Naive B cell (primary cell): ENCODE measurements at regions not wholly inside any gene's neighbourhood (a gene's known extent, or its start where the extent isn't known, plus 50 kb on each side); places are given as distances from the start of the nearest gene placed in this dataset.

Source experiments
- ATAC-seq, 2 donors: fragments of 150-1000 bp; cut with Tn5 transposase; 2 replicates each; pipeline ENCODE4 v1.10.0; 2021; ENCODE audit warnings: low read depth in 2 of 2, mild to moderate bottlenecking in 2 of 2, moderate library complexity in 2 of 2
- DNase-seq: peaks from one replicate; pipeline ENCODE4 v3.0.0; 2022
- H3K27ac Mint-ChIP-seq, 6 donors: one replicate each; pipeline ENCODE4 v1.8.0; 2020 to 2022; ENCODE audit warnings: mild to moderate bottlenecking in 6 of 6, mixed read lengths in 6 of 6, moderate library complexity in 5 of 6, inconsistent platforms in 2 of 6
- H3K27me3 Mint-ChIP-seq, 3 donors: one replicate each; pipeline ENCODE4 v1.8.0; 2021 to 2022; ENCODE audit warnings: mixed read lengths in 3 of 3, mild to moderate bottlenecking in 1 of 3
- H3K36me3 Mint-ChIP-seq, 2 donors: one replicate each; pipeline ENCODE4 v1.8.0; 2020 to 2022; ENCODE audit warnings: mixed read lengths in 2 of 2, inconsistent platforms in 1 of 2, mild to moderate bottlenecking in 1 of 2
- H3K4me1 Mint-ChIP-seq, 3 donors: one replicate each; pipeline ENCODE4 v1.8.0; 2020 to 2022; ENCODE audit warnings: mixed read lengths in 3 of 3, inconsistent platforms in 1 of 3, mild to moderate bottlenecking in 1 of 3, moderate library complexity in 1 of 3
- H3K4me3 Mint-ChIP-seq, 8 donors: one replicate each; pipeline ENCODE4 v1.8.0; 2020 to 2022; ENCODE audit warnings: mild to moderate bottlenecking in 8 of 8, mixed read lengths in 8 of 8, moderate library complexity in 8 of 8, inconsistent platforms in 2 of 8
- H3K9me3 Mint-ChIP-seq, 7 donors: one replicate each; pipeline ENCODE4 v1.8.0; 2020 to 2022; ENCODE audit warnings: mixed read lengths in 7 of 7, mild to moderate bottlenecking in 5 of 7, inconsistent platforms in 2 of 7, moderate library complexity in 1 of 7

GRCh38 chr3:107978131-107979055 lies 112.4 kb downstream of the CD47 start:
- ATAC-seq (no peak), DNase-seq (no peak)
- Mint-ChIP-seq H3K4me3 (no peak overlapping the region), H3K9me3 (no peaks in the 10 kb centered on the region), H3K36me3 (no peaks in the 10 kb centered on the region), H3K4me1 (peaks cover 9 to 13% (median 11%) of the 10 kb centered on the region in 3 donors), H3K27ac (no peak overlapping the region), H3K27me3 (no peaks in the 10 kb centered on the region)

GRCh38 chr3:107977221-107978130 lies 113.4 kb downstream of the CD47 start:
- peak overlapping the region in 1 of 6 donors; percentile 49 for H3K27ac Mint-ChIP-seq
- H3K4me3 Mint-ChIP-seq, result no peak overlapping the region
- no peaks in the 10 kb centered on the region for H3K36me3 Mint-ChIP-seq
- no peaks in the 10 kb centered on the region for H3K27me3 Mint-ChIP-seq
- ATAC-seq, result no peak
- H3K9me3 Mint-ChIP-seq, result no peaks in the 10 kb centered on the region
- DNase-seq, result no peak
- peaks cover 9 to 13% (median 11%) of the 10 kb centered on the region in 3 donors for H3K4me1 Mint-ChIP-seq

- no peak for ATAC-seq
- H3K4me1 Mint-ChIP-seq, result peaks cover 9 to 13% (median 9%) of the 10 kb centered on the region in 3 donors
- H3K4me3 Mint-ChIP-seq, result peak overlapping the region in 1 of 8 donors; percentile 42
- H3K36me3 Mint-ChIP-seq, result no peaks in the 10 kb centered on the region
- H3K27me3 Mint-ChIP-seq, result no peaks in the 10 kb centered on the region
- no peak for DNase-seq
- no peaks in the 10 kb centered on the region for H3K9me3 Mint-ChIP-seq
- peak overlapping the region in 1 of 6 donors; percentile 6 for H3K27ac Mint-ChIP-seq
Measured at GRCh38 chr3:107976202-107976800, 114.5 kb downstream of the CD47 start.

- H3K27ac Mint-ChIP-seq, result peak overlapping the region in 2 of 6 donors; percentile 6 to 72
- H3K9me3 Mint-ChIP-seq, result no peaks in the 10 kb centered on the region
- ATAC-seq, result no peak
- no peak overlapping the region for H3K4me3 Mint-ChIP-seq
- peaks cover 9 to 13% (median 9%) of the 10 kb centered on the region in 3 donors for H3K4me1 Mint-ChIP-seq
- H3K36me3 Mint-ChIP-seq, result no peaks in the 10 kb centered on the region
- no peak for DNase-seq
- no peaks in the 10 kb centered on the region for H3K27me3 Mint-ChIP-seq
Measured at GRCh38 chr3:107975529-107976201, 115.2 kb downstream of the CD47 start.

- Mint-ChIP-seq H3K27ac (no peak overlapping the region), H3K36me3 (no peaks in the 10 kb centered on the region), H3K27me3 (no peaks in the 10 kb centered on the region), H3K4me3 (no peak overlapping the region), H3K4me1 (peaks cover 9 to 14% (median 13%) of the 10 kb centered on the region in 3 donors), H3K9me3 (no peaks in the 10 kb centered on the region)
- ATAC-seq (no peak), DNase-seq (no peak)
Measured at GRCh38 chr3:107973961-107974360, 116.9 kb downstream of the CD47 start.

GRCh38 chr3:107973152-107973551 lies 117.7 kb downstream of the CD47 start:
- peaks cover 9 to 14% (median 13%) of the 10 kb centered on the region in 3 donors for H3K4me1 Mint-ChIP-seq
- ATAC-seq, result no peak
- H3K36me3 Mint-ChIP-seq, result no peaks in the 10 kb centered on the region
- H3K4me3 Mint-ChIP-seq, result no peak overlapping the region
- H3K27me3 Mint-ChIP-seq, result no peaks in the 10 kb centered on the region
- DNase-seq, result no peak
- H3K9me3 Mint-ChIP-seq, result no peaks in the 10 kb centered on the region
- peak overlapping the region in 1 of 6 donors; percentile 81 for H3K27ac Mint-ChIP-seq

- peaks cover 5 to 10% (median 8%) of the 10 kb centered on the region in 3 donors for H3K4me1 Mint-ChIP-seq
- DNase-seq (no peak), ATAC-seq (no peak)
- no peak overlapping the region for H3K4me3 Mint-ChIP-seq
- H3K27me3 Mint-ChIP-seq, result no peaks in the 10 kb centered on the region
- H3K36me3 Mint-ChIP-seq, result no peaks in the 10 kb centered on the region
- no peaks in the 10 kb centered on the region for H3K9me3 Mint-ChIP-seq
- H3K27ac Mint-ChIP-seq, result no peak overlapping the region
Measured at GRCh38 chr3:107970993-107971580, 119.7 kb downstream of the CD47 start.

- Mint-ChIP-seq H3K9me3 (no peaks in the 10 kb centered on the region), H3K27me3 (no peaks in the 10 kb centered on the region), H3K4me3 (no peak overlapping the region), H3K4me1 (peaks cover 0 to 5% (median 0%) of the 10 kb centered on the region in 3 donors), H3K27ac (peak overlapping the region in 1 of 6 donors; percentile 29), H3K36me3 (no peaks in the 10 kb centered on the region)
- ATAC-seq, result no peak
- no peak for DNase-seq
Measured at GRCh38 chr3:107969994-107970819, 120.6 kb downstream of the CD47 start.

- no peaks in the 10 kb centered on the region for H3K9me3 Mint-ChIP-seq
- H3K36me3 Mint-ChIP-seq, result no peaks in the 10 kb centered on the region
- ATAC-seq, result no peak
- H3K27ac Mint-ChIP-seq, result no peak overlapping the region
- DNase-seq, result no peak
- H3K4me3 Mint-ChIP-seq, result no peak overlapping the region
- peaks cover 0 to 5% (median 0%) of the 10 kb centered on the region in 3 donors for H3K4me1 Mint-ChIP-seq
- no peaks in the 10 kb centered on the region for H3K27me3 Mint-ChIP-seq
Measured at GRCh38 chr3:107969525-107969924, 121.3 kb downstream of the CD47 start.

- DNase-seq (no peak), ATAC-seq (no peak)
- no peaks in the 10 kb centered on the region for H3K27me3 Mint-ChIP-seq
- H3K4me1 Mint-ChIP-seq, result peaks cover 0 to 5% (median 0%) of the 10 kb centered on the region in 3 donors
- H3K36me3 Mint-ChIP-seq, result no peaks in the 10 kb centered on the region
- H3K27ac Mint-ChIP-seq, result no peak overlapping the region
- H3K9me3 Mint-ChIP-seq, result no peaks in the 10 kb centered on the region
- no peak overlapping the region for H3K4me3 Mint-ChIP-seq
Measured at GRCh38 chr3:107966276-107966675, 124.6 kb downstream of the CD47 start.

- ATAC-seq (no peak), DNase-seq (no peak)
- no peak overlapping the region for H3K27ac Mint-ChIP-seq
- no peak overlapping the region for H3K4me3 Mint-ChIP-seq
- H3K9me3 Mint-ChIP-seq, result no peaks in the 10 kb centered on the region
- H3K4me1 Mint-ChIP-seq, result peaks cover 0 to 4% (median 0%) of the 10 kb centered on the region in 3 donors
- H3K36me3 Mint-ChIP-seq, result no peaks in the 10 kb centered on the region
- H3K27me3 Mint-ChIP-seq, result no peaks in the 10 kb centered on the region
Measured at GRCh38 chr3:107965136-107965655, 125.6 kb downstream of the CD47 start.

- Mint-ChIP-seq H3K9me3 (peaks cover 0 to 5% (median 0%) of the 10 kb centered on the region in 7 donors), H3K36me3 (no peaks in the 10 kb centered on the region), H3K4me3 (no peak overlapping the region), H3K4me1 (no peaks in the 10 kb centered on the region), H3K27ac (no peak overlapping the region), H3K27me3 (no peaks in the 10 kb centered on the region)
- ATAC-seq, result no peak
- no peak for DNase-seq
Measured at GRCh38 chr3:107963581-107963980, 127.2 kb downstream of the CD47 start.
